CD14-positive monocyte (primary cell): ENCODE measurements at regions not wholly inside any gene's neighbourhood (a gene's known extent, or its start where the extent isn't known, plus 50 kb on each side); places are given as distances from the start of the nearest gene placed in this dataset.

Experiments
- DNase-seq, 3 donors: peaks; one replicate each; pipeline ENCODE4 v3.0.0-alpha.2; 2011 to 2022
- H2AFZ ChIP-seq: 2 replicates; pipeline ENCODE4 v1.6.0; 2012; ENCODE audit warnings: mild to moderate bottlenecking, low read depth, low read length, inconsistent platforms; ENCODE audit not compliant: insufficient read depth, poor library complexity, severe bottlenecking
- H3K27ac ChIP-seq, 2 donors: 1 replicate in 1 of 2; 2 replicates in 1 of 2; pipeline ENCODE4 v1.5.1; 2012 to 2013; ENCODE audit warnings: low read length in 2 of 2, control low read depth in 1 of 2, inconsistent platforms in 1 of 2, low read depth in 1 of 2, mild to moderate bottlenecking in 1 of 2
- H3K27me3 ChIP-seq, 2 donors: one replicate each; pipeline versions ENCODE4 v1.6.0 to v1.6.1; 2011 to 2013; ENCODE audit warnings: low read length in 2 of 2; ENCODE audit not compliant: control insufficient read depth in 2 of 2, insufficient read depth in 2 of 2
- H3K36me3 ChIP-seq, 2 donors: replicated peaks in 1 of 2; 1 replicate in 1 of 2; 2 replicates in 1 of 2; pipeline versions ENCODE4 v1.5.1 to v1.6.1; 2012 to 2013; ENCODE audit warnings: low read length in 2 of 2, control low read depth in 1 of 2, inconsistent platforms in 1 of 2, mild to moderate bottlenecking in 1 of 2; ENCODE audit not compliant: insufficient read depth in 2 of 2, control insufficient read depth in 1 of 2
- H3K4me1 ChIP-seq, 2 donors: 1 replicate in 1 of 2; 2 replicates in 1 of 2; pipeline versions ENCODE4 v1.5.1 to v1.6.1; 2012 to 2013; ENCODE audit warnings: low read length in 2 of 2, control low read depth in 1 of 2, inconsistent platforms in 1 of 2, mild to moderate bottlenecking in 1 of 2, moderate library complexity in 1 of 2; ENCODE audit not compliant: insufficient read depth in 2 of 2, control insufficient read depth in 1 of 2
- H3K4me2 ChIP-seq: replicated peaks from 2 replicates; pipeline ENCODE3; 2012; ENCODE audit warnings: low read length, moderate library complexity, mild to moderate bottlenecking; ENCODE audit not compliant: poor library complexity, severe bottlenecking; ENCODE audit errors: extremely low read depth
- H3K4me3 ChIP-seq, 3 experiments: fragments of 200-600 bp in 1 of 3; sonication (generic) in 1 of 3; replicated peaks in 1 of 3; 1 replicate in 2 of 3; 2 replicates in 1 of 3; pipeline ENCODE4 v1.5.1; 2011 to 2013; ENCODE audit warnings: low read length in 3 of 3, mild to moderate bottlenecking in 3 of 3, control low read depth in 2 of 3, low read depth in 2 of 3, inconsistent platforms in 1 of 3, moderate library complexity in 1 of 3
- H3K79me2 ChIP-seq: 2 replicates; pipeline ENCODE4 v1.6.0; 2012; ENCODE audit warnings: mild to moderate bottlenecking, control low read depth, inconsistent platforms, low read length, moderate library complexity; ENCODE audit not compliant: insufficient read depth
- H3K9ac ChIP-seq: 2 replicates; pipeline ENCODE4 v1.6.0; 2017; ENCODE audit warnings: low read length, mild to moderate bottlenecking; ENCODE audit not compliant: insufficient read depth, poor library complexity, severe bottlenecking
- H3K9me3 ChIP-seq, 2 donors: replicated peaks in 1 of 2; 1 replicate in 1 of 2; 2 replicates in 1 of 2; pipeline versions ENCODE4 v1.5.1 to v1.6.1; 2012 to 2013; ENCODE audit warnings: low read length in 2 of 2, control low read depth in 1 of 2; ENCODE audit not compliant: control insufficient read depth in 1 of 2, insufficient read depth in 1 of 2
- H4K20me1 ChIP-seq: 2 replicates; pipeline ENCODE4 v1.6.0; 2012; ENCODE audit warnings: mild to moderate bottlenecking, low read length, control low read depth, moderate library complexity; ENCODE audit not compliant: insufficient read depth
- H3K27ac Mint-ChIP-seq, 7 donors: one replicate each; pipeline ENCODE4 v1.8.0; 2020; ENCODE audit warnings: mild to moderate bottlenecking in 7 of 7, mixed read lengths in 7 of 7, moderate library complexity in 6 of 7, inconsistent platforms in 2 of 7
- H3K27me3 Mint-ChIP-seq, 3 donors: one replicate each; pipeline ENCODE4 v1.8.0; 2021 to 2022; ENCODE audit warnings: low read depth in 3 of 3, mild to moderate bottlenecking in 3 of 3, mixed read lengths in 3 of 3, moderate library complexity in 3 of 3, inconsistent platforms in 1 of 3
- H3K36me3 Mint-ChIP-seq, 2 donors: one replicate each; pipeline ENCODE4 v1.8.0; 2020; ENCODE audit warnings: mixed read lengths in 2 of 2, inconsistent platforms in 1 of 2, mild to moderate bottlenecking in 1 of 2
- H3K4me1 Mint-ChIP-seq: one replicate; pipeline ENCODE4 v1.8.0; 2020; ENCODE audit warnings: mild to moderate bottlenecking, mixed read lengths
- H3K4me3 Mint-ChIP-seq, 2 donors: one replicate each; pipeline ENCODE4 v1.8.0; 2020; ENCODE audit warnings: mild to moderate bottlenecking in 2 of 2, mixed read lengths in 2 of 2, moderate library complexity in 1 of 2
- H3K9me3 Mint-ChIP-seq, 7 donors: one replicate each; pipeline ENCODE4 v1.8.0; 2020 to 2022; ENCODE audit warnings: mixed read lengths in 7 of 7, mild to moderate bottlenecking in 6 of 7, moderate library complexity in 6 of 7, inconsistent platforms in 2 of 7
- CTCF ChIP-seq: fragments of 200-600 bp; IDR thresholded peaks from one replicate; pipeline ENCODE4 v1.8.0; 2022; ENCODE audit warnings: antibody characterized with exemption, mild to moderate bottlenecking
- WGBS: methylation state at CpG from one replicate; pipeline ENCODE4 v1.1.5; 2013; ENCODE audit warnings: missing lambda C conversion rate; ENCODE audit not compliant: insufficient coverage; 5-methylcytosine and 5-hydroxymethylcytosine counted together
- intact Hi-C, 2 donors: fragments of 100-400 bp; cut with micrococcal nuclease; formaldehyde crosslinking; loops; one replicate each; pipeline versions ENCODE4 v1.15.0 to v1.15.1; 2023

GRCh38 chrX:113514906-113515305 lies 674.3 kb upstream of the AMOT start:
- H3K4me3 ChIP-seq: no peak overlapping the region
- intact Hi-C loops: no loop called here
- H4K20me1 ChIP-seq: no peaks in the 10 kb centered on the region
- H3K79me2 ChIP-seq: no peaks in the 10 kb centered on the region
- no peak overlapping the region for H3K4me3 Mint-ChIP-seq
- no peaks in the 10 kb centered on the region for H3K27me3 Mint-ChIP-seq
- H3K9me3 ChIP-seq: no peaks in the 10 kb centered on the region
- no peak overlapping the region for H3K27ac ChIP-seq
- no CpG with 5 or more reads among the region's 2 CpGs for WGBS
- H3K27me3 ChIP-seq: no peaks in the 10 kb centered on the region
- DNase-seq: no peak
- H3K36me3 Mint-ChIP-seq: no peaks in the 10 kb centered on the region
- H3K4me1 Mint-ChIP-seq: no peaks in the 10 kb centered on the region
- H3K9me3 Mint-ChIP-seq: peaks cover 0 to 2% (median 0%) of the 10 kb centered on the region in 7 donors
- H3K36me3 ChIP-seq: no peaks in the 10 kb centered on the region
- H3K4me1 ChIP-seq: no peaks in the 10 kb centered on the region
- no peak overlapping the region for H2AFZ ChIP-seq
- no peak overlapping the region for H3K27ac Mint-ChIP-seq
- no peak overlapping the region for H3K9ac ChIP-seq
- TF ChIP-seq CTCF: no peak
- H3K4me2 ChIP-seq: no peak overlapping the region

- no peak for DNase-seq
- Histone ChIP-seq H3K4me3 (no peak overlapping the region), H4K20me1 (no peaks in the 10 kb centered on the region), H3K27me3 (no peaks in the 10 kb centered on the region), H3K4me1 (no peaks in the 10 kb centered on the region), H3K9me3 (no peaks in the 10 kb centered on the region), H3K9ac (no peak overlapping the region), H3K4me2 (no peak overlapping the region), H3K79me2 (no peaks in the 10 kb centered on the region), H2AFZ (no peak overlapping the region), H3K27ac (no peak overlapping the region), H3K36me3 (no peaks in the 10 kb centered on the region)
- no peak for TF ChIP-seq CTCF
- Mint-ChIP-seq H3K9me3 (peaks cover 0 to 2% (median 0%) of the 10 kb centered on the region in 7 donors), H3K4me1 (no peaks in the 10 kb centered on the region), H3K4me3 (no peak overlapping the region), H3K36me3 (no peaks in the 10 kb centered on the region), H3K27me3 (no peaks in the 10 kb centered on the region), H3K27ac (no peak overlapping the region)
- WGBS: 90% methylated on average over 2 of the region's 7 CpGs
- intact Hi-C loops: no loop called here
Observed at GRCh38 chrX:113512700-113513395, 672.2 kb upstream of the AMOT start.
